Calu3 (cell line): ENCODE measurements at regions not wholly inside any gene's neighbourhood (a gene's known extent, or its start where the extent isn't known, plus 50 kb on each side); places are given as distances from the start of the nearest gene placed in this dataset.

Experiments used
- BruUV-seq: library from RNA; stranded (reverse); fragments of 400-500 nt; replicated peaks from 2 replicates; lab custom pipeline; 2021; lab: Mats Ljungman, UMichigan
- CTCF ChIA-PET: fragments of 300-600 bp; sonication (Branson Sonifier 250); formaldehyde crosslinking; loops from one replicate; lab custom pipeline; 2022; ENCODE audit warnings: antibody characterized with exemption; lab: Charles Lee
- DNase-seq: peaks from one replicate; pipeline ENCODE4 v3.0.0; 2022
- H3K27ac Mint-ChIP-seq: one replicate; pipeline ENCODE4 v1.8.0; 2022; ENCODE audit warnings: mixed read lengths; ENCODE audit not compliant: unreplicated experiment
- H3K27me3 Mint-ChIP-seq: one replicate; pipeline ENCODE4 v1.8.0; 2022; ENCODE audit warnings: mixed read lengths; ENCODE audit not compliant: unreplicated experiment
- H3K36me3 Mint-ChIP-seq: one replicate; pipeline ENCODE4 v1.8.0; 2022; ENCODE audit warnings: mild to moderate bottlenecking, moderate library complexity, mixed read lengths; ENCODE audit not compliant: insufficient read depth, unreplicated experiment
- H3K4me1 Mint-ChIP-seq: one replicate; pipeline ENCODE4 v1.8.0; 2022; ENCODE audit warnings: mild to moderate bottlenecking, low read depth, mixed read lengths; ENCODE audit not compliant: unreplicated experiment
- H3K4me3 Mint-ChIP-seq: one replicate; pipeline ENCODE4 v1.8.0; 2022; ENCODE audit warnings: mild to moderate bottlenecking, low read depth, moderate library complexity, mixed read lengths; ENCODE audit not compliant: unreplicated experiment
- H3K9me3 Mint-ChIP-seq: one replicate; pipeline ENCODE4 v1.8.0; 2022; ENCODE audit warnings: low read depth, mixed read lengths; ENCODE audit not compliant: unreplicated experiment
- intact Hi-C: fragments of 100-400 bp; cut with micrococcal nuclease; formaldehyde crosslinking; loops from one replicate; pipeline ENCODE4 v1.10.0; 2022; ENCODE audit not compliant: unreplicated experiment
- TF ChIP-seq, protein P1 (sequence below): fragments of 200-600 bp; IDR thresholded peaks from one replicate; pipeline ENCODE4 v1.8.0; 2022; ENCODE audit warnings: antibody characterized with exemption; ENCODE audit not compliant: unreplicated experiment

DNA sequence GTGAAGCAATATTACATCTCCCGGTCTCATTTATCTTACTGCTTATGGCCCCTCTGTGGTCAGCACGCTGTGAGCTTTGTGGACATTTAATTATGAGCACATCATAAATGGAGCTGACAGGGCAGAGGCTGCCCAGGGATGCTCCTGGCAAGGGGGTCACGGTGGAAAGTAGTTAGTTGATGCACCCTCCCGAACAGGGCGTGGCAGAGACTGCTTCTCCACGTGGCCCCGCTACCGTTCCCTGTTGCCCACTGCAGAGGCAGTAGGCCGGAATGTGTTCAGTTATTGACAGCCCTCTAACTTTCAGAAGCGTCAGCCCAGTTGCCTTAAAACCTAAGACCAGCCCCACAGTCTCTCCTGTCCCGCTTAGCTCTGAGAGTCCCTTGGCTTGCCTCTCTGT is 180.3 kb upstream of the ZNF507 start:
- Mint-ChIP-seq H3K36me3 (no peaks in the 10 kb centered on the region), H3K4me1 (no peaks in the 10 kb centered on the region), H3K27me3 (peaks cover 12% of the 10 kb centered on the region), H3K9me3 (peaks cover 5% of the 10 kb centered on the region), H3K4me3 (no peak overlapping the region), H3K27ac (no peak overlapping the region)
- BruUV-seq, result no TSS peak
- CTCF ChIA-PET, result no interaction called here
- intact Hi-C loops, result no loop called here
- TF ChIP-seq, protein P1, sequence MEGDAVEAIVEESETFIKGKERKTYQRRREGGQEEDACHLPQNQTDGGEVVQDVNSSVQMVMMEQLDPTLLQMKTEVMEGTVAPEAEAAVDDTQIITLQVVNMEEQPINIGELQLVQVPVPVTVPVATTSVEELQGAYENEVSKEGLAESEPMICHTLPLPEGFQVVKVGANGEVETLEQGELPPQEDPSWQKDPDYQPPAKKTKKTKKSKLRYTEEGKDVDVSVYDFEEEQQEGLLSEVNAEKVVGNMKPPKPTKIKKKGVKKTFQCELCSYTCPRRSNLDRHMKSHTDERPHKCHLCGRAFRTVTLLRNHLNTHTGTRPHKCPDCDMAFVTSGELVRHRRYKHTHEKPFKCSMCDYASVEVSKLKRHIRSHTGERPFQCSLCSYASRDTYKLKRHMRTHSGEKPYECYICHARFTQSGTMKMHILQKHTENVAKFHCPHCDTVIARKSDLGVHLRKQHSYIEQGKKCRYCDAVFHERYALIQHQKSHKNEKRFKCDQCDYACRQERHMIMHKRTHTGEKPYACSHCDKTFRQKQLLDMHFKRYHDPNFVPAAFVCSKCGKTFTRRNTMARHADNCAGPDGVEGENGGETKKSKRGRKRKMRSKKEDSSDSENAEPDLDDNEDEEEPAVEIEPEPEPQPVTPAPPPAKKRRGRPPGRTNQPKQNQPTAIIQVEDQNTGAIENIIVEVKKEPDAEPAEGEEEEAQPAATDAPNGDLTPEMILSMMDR, result no peak
- no peak for DNase-seq

DNA sequence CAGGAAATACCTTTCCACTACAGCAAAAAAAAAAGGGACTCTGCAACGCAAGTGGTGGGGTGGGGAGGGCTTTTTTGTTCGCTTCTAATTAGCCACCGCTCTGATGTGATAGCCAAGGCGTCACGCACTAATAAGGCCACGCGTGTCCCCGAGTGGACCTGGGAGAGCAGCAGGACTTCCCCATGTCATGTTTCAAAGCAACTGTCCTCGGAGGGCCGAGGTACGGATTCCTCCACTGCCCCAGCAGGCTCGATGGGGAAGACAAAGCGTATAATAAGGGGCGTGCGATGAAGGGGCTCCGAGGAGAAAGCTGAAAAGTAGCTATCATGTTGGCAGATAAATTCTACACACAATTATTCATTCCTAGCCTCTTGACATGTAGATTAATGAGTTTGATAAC is 179.7 kb upstream of the ZNF507 start:
- no peak for DNase-seq
- no peak overlapping the region for H3K27ac Mint-ChIP-seq
- H3K4me3 Mint-ChIP-seq, result no peak overlapping the region
- intact Hi-C loops, result no loop called here
- TF ChIP-seq, protein P1, result no peak
- peaks cover 5% of the 10 kb centered on the region for H3K9me3 Mint-ChIP-seq
- no peaks in the 10 kb centered on the region for H3K36me3 Mint-ChIP-seq
- no TSS peak for BruUV-seq
- H3K27me3 Mint-ChIP-seq, result peaks cover 12% of the 10 kb centered on the region
- CTCF ChIA-PET, result no interaction called here
- H3K4me1 Mint-ChIP-seq, result no peaks in the 10 kb centered on the region

DNA sequence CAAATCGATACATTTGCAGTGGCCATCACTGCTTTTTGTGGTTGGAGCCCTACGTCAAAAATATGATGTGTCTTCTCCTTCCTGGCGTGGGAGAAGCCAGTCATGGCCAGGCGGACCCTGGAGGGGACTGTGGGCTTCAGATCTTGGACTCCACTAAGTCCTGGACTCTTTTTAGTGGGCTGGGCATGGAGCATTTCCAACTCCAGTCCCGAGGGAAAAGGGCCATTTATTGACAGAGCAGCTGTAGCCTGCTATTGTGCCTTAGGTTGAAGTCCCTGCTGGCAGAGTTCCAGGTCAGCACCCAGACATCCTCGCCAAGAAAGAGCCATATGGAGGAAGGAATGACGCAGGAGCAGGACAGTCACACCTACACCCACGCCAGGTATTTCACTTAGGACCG is 179.2 kb upstream of the ZNF507 start:
- H3K36me3 Mint-ChIP-seq, result no peaks in the 10 kb centered on the region
- TF ChIP-seq, protein P1, result no peak
- BruUV-seq, result no TSS peak
- no peaks in the 10 kb centered on the region for H3K4me1 Mint-ChIP-seq
- H3K27ac Mint-ChIP-seq, result no peak overlapping the region
- H3K27me3 Mint-ChIP-seq, result peaks cover 16% of the 10 kb centered on the region
- no peak overlapping the region for H3K4me3 Mint-ChIP-seq
- CTCF ChIA-PET, result no interaction called here
- no peak for DNase-seq
- intact Hi-C loops, result no loop called here
- peaks cover 5% of the 10 kb centered on the region for H3K9me3 Mint-ChIP-seq

DNA sequence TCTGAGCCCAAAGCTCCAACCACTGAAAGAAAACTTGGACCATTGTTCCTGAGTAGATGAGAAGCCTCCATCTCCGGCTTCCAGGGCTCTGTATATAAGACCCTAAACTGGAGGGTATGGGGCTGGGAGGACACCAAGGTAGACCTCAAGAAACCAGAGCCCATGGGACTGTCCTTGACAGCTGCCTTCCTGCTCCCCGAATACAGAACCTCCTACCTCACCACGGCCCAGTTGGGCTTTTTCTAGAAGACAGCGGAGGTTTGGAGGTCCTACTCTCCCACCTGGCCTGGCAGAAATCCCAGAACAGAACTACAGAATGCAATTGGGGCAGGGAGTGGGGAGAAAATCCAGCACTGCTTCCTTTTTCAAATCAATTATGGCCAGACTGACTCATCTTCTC is 177.3 kb upstream of the ZNF507 start:
- no peak for DNase-seq
- peaks cover 5% of the 10 kb centered on the region for H3K9me3 Mint-ChIP-seq
- no peak overlapping the region for H3K27ac Mint-ChIP-seq
- CTCF ChIA-PET, result no interaction called here
- H3K4me3 Mint-ChIP-seq, result no peak overlapping the region
- no TSS peak for BruUV-seq
- H3K4me1 Mint-ChIP-seq, result no peaks in the 10 kb centered on the region
- TF ChIP-seq, protein P1, result no peak
- H3K36me3 Mint-ChIP-seq, result no peaks in the 10 kb centered on the region
- H3K27me3 Mint-ChIP-seq, result peaks cover 34% of the 10 kb centered on the region
- intact Hi-C loops, result no loop called here
